Hepatocyte (in vitro differentiated cells): ENCODE measurements at regions not wholly inside any gene's neighbourhood (a gene's known extent, or its start where the extent isn't known, plus 50 kb on each side); places are given as distances from the start of the nearest gene placed in this dataset.

Source experiments
- DNase-seq: peaks from one replicate; pipeline ENCODE4 v3.0.0-alpha.2; 2016; ENCODE audit warnings: low spot score
- H2AFZ ChIP-seq: fragments of 200-600 bp; sonication (generic); 2 replicates; pipeline ENCODE4 v1.6.0; 2016; ENCODE audit warnings: antibody characterized with exemption, mild to moderate bottlenecking
- H3K27ac ChIP-seq: fragments of 200-600 bp; sonication (generic); 2 replicates; pipeline ENCODE4 v1.5.1; 2016; ENCODE audit warnings: mild to moderate bottlenecking
- H3K27me3 ChIP-seq: fragments of 200-600 bp; sonication (generic); 2 replicates; pipeline ENCODE4 v1.6.1; 2016
- H3K36me3 ChIP-seq: fragments of 200-600 bp; sonication (generic); replicated peaks from 2 replicates; pipeline ENCODE4 v1.5.1; 2016; ENCODE audit warnings: low read depth; ENCODE audit not compliant: insufficient read depth
- H3K4me1 ChIP-seq: fragments of 200-600 bp; sonication (generic); 2 replicates; pipeline ENCODE4 v1.5.1; 2016; ENCODE audit warnings: mild to moderate bottlenecking, moderate library complexity; ENCODE audit not compliant: insufficient read depth
- H3K4me2 ChIP-seq: fragments of 200-600 bp; sonication (generic); 2 replicates; pipeline ENCODE4 v1.6.0; 2016
- H3K4me3 ChIP-seq: fragments of 200-600 bp; sonication (generic); 2 replicates; pipeline ENCODE4 v1.5.1; 2016; ENCODE audit warnings: mild to moderate bottlenecking
- H3K79me2 ChIP-seq: fragments of 200-600 bp; sonication (generic); 2 replicates; pipeline ENCODE4 v1.6.0; 2017; ENCODE audit warnings: mild to moderate bottlenecking
- H3K9me2 ChIP-seq: fragments of 200-600 bp; sonication (generic); replicated peaks from 2 replicates; pipeline ENCODE4 v1.6.0; 2017; ENCODE audit warnings: mild to moderate bottlenecking; ENCODE audit not compliant: insufficient read depth
- H3K9me3 ChIP-seq: fragments of 200-600 bp; sonication (generic); 2 replicates; pipeline ENCODE4 v1.5.1; 2016; ENCODE audit warnings: low read depth, mild to moderate bottlenecking
- H4K20me1 ChIP-seq: fragments of 200-600 bp; sonication (generic); 2 replicates; pipeline ENCODE4 v1.6.0; 2016; ENCODE audit warnings: mild to moderate bottlenecking; ENCODE audit not compliant: insufficient read depth, poor library complexity, severe bottlenecking
- EZH2 ChIP-seq: fragments of 200-600 bp; sonication (generic); IDR thresholded peaks from 2 replicates; pipeline ENCODE4 v1.6.1; 2016; ENCODE audit warnings: antibody characterized with exemption, mild to moderate bottlenecking, borderline replicate concordance
- EZH2phosphoT487 ChIP-seq: fragments of 200-600 bp; sonication (generic); IDR thresholded peaks from one replicate; pipeline ENCODE4 v1.6.1; 2018; ENCODE audit warnings: antibody characterized with exemption, mild to moderate bottlenecking, low read depth, moderate library complexity; ENCODE audit not compliant: unreplicated experiment, severe bottlenecking
- WGBS: methylation state at CpG from one replicate; pipeline ENCODE4 v1.1.6; 2016; ENCODE audit warnings: low lambda C conversion rate; ENCODE audit errors: missing lambda C conversion rate; 5-methylcytosine and 5-hydroxymethylcytosine counted together
- TF ChIP-seq, protein P1 (sequence below): fragments of 200-600 bp; sonication (generic); IDR thresholded peaks from 2 replicates; pipeline ENCODE4 v1.5.1; 2016; ENCODE audit warnings: antibody characterized with exemption, mild to moderate bottlenecking; ENCODE audit not compliant: poor library complexity

DNA sequence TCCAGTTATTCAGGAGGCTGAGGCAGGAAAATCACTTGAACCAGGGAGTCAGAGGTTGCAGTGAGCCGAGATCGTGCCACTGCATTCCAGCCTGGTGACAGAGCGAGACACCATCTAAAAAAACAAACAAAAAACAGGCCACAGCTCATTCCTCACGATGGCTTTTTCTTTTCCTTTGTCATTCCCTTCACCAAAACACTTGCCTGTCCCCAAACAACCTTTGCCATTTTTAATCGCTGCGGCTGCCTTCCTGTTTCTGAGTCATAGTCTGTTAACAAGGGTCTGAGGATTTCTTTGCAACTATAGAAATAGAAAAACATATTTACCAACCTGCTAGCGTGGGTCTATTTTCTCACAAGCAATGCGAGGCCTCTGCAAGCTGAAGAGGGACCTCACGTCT is 123.0 kb upstream of the FSTL4 start:
- 71% methylated on average over 9 of the region's 9 CpGs for WGBS
- no peak overlapping the region for H3K4me2 ChIP-seq

DNA sequence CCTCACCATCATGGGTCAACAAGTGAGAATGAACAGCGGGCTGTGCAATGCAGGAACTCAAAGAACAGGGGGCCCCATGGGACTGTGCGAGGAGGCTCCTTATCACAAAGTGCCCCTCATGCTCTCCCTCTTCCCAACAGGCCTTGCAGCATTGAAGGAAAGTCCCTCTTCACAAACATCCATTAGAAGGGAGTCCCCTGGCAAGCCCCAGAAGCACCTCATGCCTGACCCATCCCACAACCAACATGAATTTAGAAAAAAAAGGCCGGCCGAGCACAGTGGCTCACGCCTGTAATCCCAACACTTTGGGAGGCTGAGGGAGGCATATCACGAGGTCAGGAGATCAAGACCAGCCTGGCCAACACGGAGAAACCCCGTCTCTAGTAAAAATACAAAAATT is 122.6 kb upstream of the FSTL4 start:
- no peaks in the 10 kb centered on the region for H3K79me2 ChIP-seq
- TF ChIP-seq EZH2phosphoT487 (no peak), EZH2 (no peak)
- TF ChIP-seq, protein P1, sequence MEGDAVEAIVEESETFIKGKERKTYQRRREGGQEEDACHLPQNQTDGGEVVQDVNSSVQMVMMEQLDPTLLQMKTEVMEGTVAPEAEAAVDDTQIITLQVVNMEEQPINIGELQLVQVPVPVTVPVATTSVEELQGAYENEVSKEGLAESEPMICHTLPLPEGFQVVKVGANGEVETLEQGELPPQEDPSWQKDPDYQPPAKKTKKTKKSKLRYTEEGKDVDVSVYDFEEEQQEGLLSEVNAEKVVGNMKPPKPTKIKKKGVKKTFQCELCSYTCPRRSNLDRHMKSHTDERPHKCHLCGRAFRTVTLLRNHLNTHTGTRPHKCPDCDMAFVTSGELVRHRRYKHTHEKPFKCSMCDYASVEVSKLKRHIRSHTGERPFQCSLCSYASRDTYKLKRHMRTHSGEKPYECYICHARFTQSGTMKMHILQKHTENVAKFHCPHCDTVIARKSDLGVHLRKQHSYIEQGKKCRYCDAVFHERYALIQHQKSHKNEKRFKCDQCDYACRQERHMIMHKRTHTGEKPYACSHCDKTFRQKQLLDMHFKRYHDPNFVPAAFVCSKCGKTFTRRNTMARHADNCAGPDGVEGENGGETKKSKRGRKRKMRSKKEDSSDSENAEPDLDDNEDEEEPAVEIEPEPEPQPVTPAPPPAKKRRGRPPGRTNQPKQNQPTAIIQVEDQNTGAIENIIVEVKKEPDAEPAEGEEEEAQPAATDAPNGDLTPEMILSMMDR = no peak
- H3K4me3 ChIP-seq = no peak overlapping the region
- H3K4me1 ChIP-seq = no peaks in the 10 kb centered on the region
- DNase-seq = no peak
- no peaks in the 10 kb centered on the region for H3K9me2 ChIP-seq
- no peaks in the 10 kb centered on the region for H3K36me3 ChIP-seq
- no peak overlapping the region for H2AFZ ChIP-seq
- H3K27me3 ChIP-seq = no peaks in the 10 kb centered on the region
- H3K27ac ChIP-seq = no peak overlapping the region
- no peaks in the 10 kb centered on the region for H3K9me3 ChIP-seq
- H3K4me2 ChIP-seq = no peak overlapping the region
- H4K20me1 ChIP-seq = no peaks in the 10 kb centered on the region
- 89% methylated on average over 8 of the region's 8 CpGs for WGBS

More for the DNA sequence above, 123.0 kb upstream of the FSTL4 start:
- Histone ChIP-seq H2AFZ (no peak overlapping the region), H3K9me2 (no peaks in the 10 kb centered on the region), H3K4me3 (no peak overlapping the region), H3K79me2 (no peaks in the 10 kb centered on the region), H3K9me3 (no peaks in the 10 kb centered on the region), H3K27ac (no peak overlapping the region), H3K4me1 (no peaks in the 10 kb centered on the region), H4K20me1 (no peaks in the 10 kb centered on the region), H3K27me3 (no peaks in the 10 kb centered on the region), H3K36me3 (no peaks in the 10 kb centered on the region)
- DNase-seq = no peak
- TF ChIP-seq EZH2phosphoT487 (no peak), EZH2 (no peak)
- TF ChIP-seq, protein P1 = no peak

DNA sequence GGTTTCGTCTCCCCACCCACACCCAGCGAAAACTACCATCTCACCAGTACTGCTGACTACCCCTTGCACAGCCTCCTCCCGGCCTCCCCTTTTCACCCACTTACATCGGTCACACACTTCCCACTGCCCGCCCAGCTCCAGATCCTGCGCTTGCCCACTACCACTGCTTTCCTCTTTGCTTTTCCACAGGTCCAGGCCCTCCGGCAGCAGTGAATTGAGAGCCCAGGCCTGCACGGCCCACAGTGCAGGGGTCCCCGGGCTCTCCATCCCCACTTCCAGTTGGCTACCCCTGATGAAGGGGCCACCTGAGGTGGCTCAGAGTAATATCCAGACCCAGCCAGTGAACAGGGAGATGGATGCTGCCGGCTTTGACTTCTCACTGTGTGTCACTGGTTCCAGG is 120.2 kb upstream of the FSTL4 start:
- Histone ChIP-seq H3K4me1 (no peaks in the 10 kb centered on the region), H4K20me1 (no peaks in the 10 kb centered on the region), H3K4me3 (no peak overlapping the region), H3K36me3 (no peaks in the 10 kb centered on the region), H2AFZ (no peak overlapping the region), H3K4me2 (no peak overlapping the region), H3K27me3 (no peaks in the 10 kb centered on the region), H3K79me2 (no peaks in the 10 kb centered on the region), H3K27ac (no peak overlapping the region), H3K9me3 (no peaks in the 10 kb centered on the region), H3K9me2 (no peaks in the 10 kb centered on the region)
- 94% methylated on average over 10 of the region's 10 CpGs for WGBS
- TF ChIP-seq EZH2 = no peak
- no peak for TF ChIP-seq EZH2phosphoT487
- TF ChIP-seq, protein P1 = no peak
- DNase-seq = no peak

DNA sequence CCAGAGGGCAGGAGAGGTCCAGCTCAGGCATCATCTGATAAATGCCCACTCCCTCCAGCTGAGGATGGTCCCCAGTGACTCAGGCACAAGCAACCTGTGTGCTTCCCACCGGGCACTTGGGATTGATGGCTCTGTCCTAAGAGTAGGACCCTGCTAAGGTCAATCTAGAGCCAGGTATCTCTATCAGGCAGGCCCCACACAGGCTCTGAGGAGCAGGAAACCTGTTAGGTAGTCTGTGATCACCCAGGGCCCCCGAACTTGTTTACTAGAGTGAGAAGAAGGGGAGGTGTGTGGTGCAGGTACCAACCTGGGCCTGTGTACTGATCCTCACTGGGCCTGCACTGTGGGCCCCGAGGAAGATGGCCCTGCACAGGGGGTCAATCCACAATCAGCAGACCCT is 119.6 kb upstream of the FSTL4 start:
- H3K9me3 ChIP-seq = no peaks in the 10 kb centered on the region
- no peaks in the 10 kb centered on the region for H3K27me3 ChIP-seq
- H3K4me3 ChIP-seq = no peak overlapping the region
- no peaks in the 10 kb centered on the region for H4K20me1 ChIP-seq
- no peak overlapping the region for H2AFZ ChIP-seq
- H3K4me2 ChIP-seq = no peak overlapping the region
- H3K27ac ChIP-seq = no peak overlapping the region
- DNase-seq = no peak
- WGBS = 86% methylated on average over 3 of the region's 3 CpGs
- H3K36me3 ChIP-seq = no peaks in the 10 kb centered on the region
- no peaks in the 10 kb centered on the region for H3K4me1 ChIP-seq
- TF ChIP-seq EZH2phosphoT487 = no peak
- TF ChIP-seq EZH2 = no peak
- no peaks in the 10 kb centered on the region for H3K9me2 ChIP-seq
- H3K79me2 ChIP-seq = no peaks in the 10 kb centered on the region
